GM21723 (cell line): ENCODE measurements at regions not wholly inside any gene's neighbourhood (a gene's known extent, or its start where the extent isn't known, plus 50 kb on each side); places are given as distances from the start of the nearest gene placed in this dataset.
A peak's percentile ranks its signal among the peaks of the same experiment; 100 is the strongest.
"Not testable (repeated sequence)": the region's sequence is repeated elsewhere in the genome, so short reads cannot be mapped to it uniquely, and the experiment has no call there.

Source experiments
- ATAC-seq: cut with Tn5 transposase; IDR thresholded peaks from one replicate; pipeline ENCODE4 v1.9.1; 2021; ENCODE audit warnings: mild to moderate bottlenecking, moderate library complexity; ENCODE audit not compliant: unreplicated experiment

DNA sequence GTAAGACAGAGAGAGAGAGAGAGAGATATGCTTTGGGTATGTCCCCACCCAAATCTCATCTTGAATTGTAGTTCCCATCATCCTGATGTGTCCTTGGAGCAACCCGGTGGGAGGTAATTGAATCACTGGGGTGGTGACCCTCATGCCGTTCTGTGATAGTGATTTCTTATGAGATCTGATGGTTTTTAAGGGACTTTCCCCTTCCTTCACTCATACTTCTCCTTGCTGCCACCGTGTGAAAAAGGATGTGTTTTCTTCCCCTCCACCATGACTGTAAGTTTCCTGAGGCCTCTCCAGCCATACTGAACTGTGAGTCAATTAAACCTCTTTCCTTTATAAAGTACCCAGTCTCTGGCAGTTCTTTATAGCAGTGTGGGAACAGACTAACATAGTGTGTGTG is 60.3 kb downstream of the EOMES start:
- ATAC-seq = no peak

- peak; percentile 83 for ATAC-seq
Observed at GRCh38 chr3:27659279-27660021, 62.7 kb downstream of the EOMES start.

DNA sequence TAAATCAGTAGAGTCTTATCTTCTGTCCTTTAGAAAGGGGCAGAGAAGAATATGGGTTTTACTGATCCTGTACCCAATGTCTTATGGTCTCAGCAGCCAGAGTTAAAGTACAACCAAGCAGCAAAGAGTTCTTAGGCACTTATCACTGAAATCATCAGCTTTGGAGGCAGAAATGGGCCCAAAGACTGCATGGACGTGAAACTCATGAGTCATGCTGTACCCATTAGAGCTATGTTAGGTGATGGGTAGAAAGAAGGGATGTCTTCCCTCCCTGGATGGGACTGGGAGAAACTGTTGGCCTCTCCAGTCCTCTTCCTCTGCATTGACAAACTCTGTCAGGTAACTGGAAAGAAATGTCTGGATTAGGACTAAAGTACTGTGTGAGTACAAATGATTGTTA is 63.4 kb downstream of the EOMES start:
- no peak for ATAC-seq

- ATAC-seq = no peak
Observed at GRCh38 chr3:27657871-27658270, 64.3 kb downstream of the EOMES start.

DNA sequence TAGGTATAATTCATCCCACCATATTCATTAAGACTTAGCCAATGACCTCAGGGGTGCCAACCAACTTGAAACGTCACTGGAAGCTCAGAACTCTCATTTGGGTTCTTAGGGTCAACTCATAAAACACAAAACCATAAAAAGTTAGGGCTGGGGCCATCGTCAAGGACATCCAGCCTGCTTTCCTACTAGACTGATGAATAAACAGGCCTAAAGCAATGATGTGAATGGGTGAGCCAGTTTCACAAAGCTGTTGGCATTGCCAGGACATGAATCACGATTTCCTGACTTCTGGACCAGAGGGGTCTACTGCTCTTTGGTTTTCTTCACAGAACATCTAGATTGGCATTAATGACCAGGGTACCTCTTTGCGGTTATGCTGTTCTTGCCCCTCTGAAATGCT is 64.7 kb downstream of the EOMES start:
- no peak for ATAC-seq

- ATAC-seq = no peak
Observed at GRCh38 chr3:27656790-27657189, 65.3 kb downstream of the EOMES start.

- no peak for ATAC-seq
Observed at GRCh38 chr3:27655547-27655946, 66.6 kb downstream of the EOMES start.

GRCh38 chr3:27653803-27654558 is 68.1 kb downstream of the EOMES start:
- ATAC-seq = no peak

DNA sequence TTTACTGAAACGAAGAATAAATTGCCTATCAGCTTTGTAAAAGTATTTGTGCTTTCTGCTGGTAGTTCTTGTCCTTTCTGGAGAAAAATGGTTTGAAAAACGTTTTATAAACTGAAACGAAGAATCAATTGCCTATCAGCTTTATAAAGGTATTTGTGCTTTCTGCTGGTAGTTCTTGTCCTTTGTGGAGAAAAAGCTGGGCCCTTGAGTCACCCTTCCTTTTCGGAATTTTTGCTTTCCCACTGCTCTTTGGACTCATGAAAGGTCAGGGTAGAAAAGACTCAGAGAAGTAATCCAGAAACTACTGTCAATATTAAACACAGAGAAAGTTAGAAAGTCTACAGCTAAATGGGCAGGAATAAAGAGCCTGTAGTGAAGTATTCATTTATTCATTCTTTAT is 72.8 kb downstream of the EOMES start:
- ATAC-seq = no peak

GRCh38 chr3:27646896-27647295 is 75.2 kb downstream of the EOMES start:
- ATAC-seq = no peak

- ATAC-seq = no peak
Observed at GRCh38 chr3:27644941-27645340, 77.2 kb downstream of the EOMES start.

- no peak for ATAC-seq
Observed at GRCh38 chr3:27643355-27643754, 78.8 kb downstream of the EOMES start.

GRCh38 chr3:27642796-27643195 is 79.3 kb downstream of the EOMES start:
- ATAC-seq = no peak

- no peak for ATAC-seq
Observed at GRCh38 chr3:27641888-27642601, 80.1 kb downstream of the EOMES start.

GRCh38 chr3:27641271-27641800 is 80.8 kb downstream of the EOMES start:
- ATAC-seq = no peak

DNA sequence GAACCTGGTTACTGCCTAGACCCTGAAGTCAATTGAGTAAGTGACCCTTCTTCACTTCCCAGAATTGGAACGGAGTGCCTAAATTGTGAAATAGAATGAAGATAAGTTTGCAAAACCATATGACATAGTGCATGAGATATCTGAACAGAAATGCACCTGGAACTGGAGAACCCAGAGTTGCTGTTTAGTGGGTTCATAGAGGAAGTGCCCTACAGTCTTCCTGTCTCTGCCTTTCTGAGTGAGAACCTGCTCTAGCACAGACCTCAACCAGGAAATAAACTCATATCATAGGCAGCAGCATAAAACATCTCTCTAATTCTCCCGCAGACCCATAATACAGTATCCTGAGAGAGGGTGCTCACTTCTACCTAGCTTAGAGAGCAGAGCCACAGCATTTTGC is 82.9 kb downstream of the EOMES start:
- ATAC-seq = no peak

DNA sequence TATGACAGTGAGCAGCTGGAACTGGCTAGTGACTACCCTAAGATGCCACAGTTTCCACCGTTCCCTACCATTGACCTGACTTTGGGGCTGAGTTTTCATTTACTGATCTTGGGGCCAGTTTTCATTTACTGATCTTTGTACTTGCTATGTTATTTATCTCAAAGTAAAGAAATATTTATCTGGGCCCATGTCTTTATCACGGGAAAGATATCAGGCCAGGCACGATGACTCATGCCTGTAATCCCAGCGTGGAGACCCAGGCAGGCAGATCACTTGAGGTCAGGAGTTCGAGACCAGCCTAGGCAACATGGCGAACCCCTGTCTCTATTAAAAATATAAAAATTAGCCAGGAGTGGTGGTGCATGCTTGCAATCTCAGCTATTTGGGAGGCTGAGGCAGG is 83.5 kb downstream of the EOMES start:
- no peak for ATAC-seq

GRCh38 chr3:27637346-27637995 is 84.7 kb downstream of the EOMES start:
- no peak for ATAC-seq

DNA sequence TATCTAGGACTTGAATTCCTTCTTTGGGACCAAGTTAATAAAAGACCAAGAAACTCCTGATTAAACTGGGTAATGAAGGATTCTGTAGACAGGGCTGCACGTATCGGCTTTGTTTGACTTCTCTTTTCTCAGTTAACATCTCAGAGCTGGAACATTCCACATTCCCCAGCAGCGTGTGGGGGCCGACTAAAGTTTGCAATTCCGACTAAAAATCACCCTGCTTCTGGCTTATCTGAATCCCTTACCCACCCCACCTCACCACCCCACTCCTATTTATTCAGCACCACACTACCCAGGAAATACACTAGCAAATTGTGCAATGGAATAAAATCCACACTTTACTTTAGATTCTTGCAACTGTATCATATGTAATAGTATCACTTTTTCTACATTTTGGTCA is 87.1 kb downstream of the EOMES start:
- not testable (repeated sequence) for ATAC-seq

DNA sequence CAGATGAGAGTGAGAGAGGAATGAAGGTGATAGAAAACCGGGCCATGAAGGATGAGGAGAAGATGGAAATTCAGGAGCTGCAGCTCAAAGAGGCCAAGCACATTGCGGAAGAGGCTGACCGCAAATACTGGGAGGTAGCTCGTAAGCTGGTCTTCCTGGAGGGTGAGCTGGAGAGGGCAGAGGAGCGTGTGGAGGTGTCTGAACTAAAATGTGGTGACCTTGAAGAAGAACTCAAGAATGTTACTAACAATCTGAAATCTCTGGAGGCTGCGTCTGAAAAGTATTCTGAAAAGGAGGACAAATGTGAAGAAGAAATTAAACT is 88.9 kb downstream of the EOMES start:
- ATAC-seq = peak; percentile 23
